ENCODE measurements at regions not wholly inside any gene's neighbourhood (a gene's known extent, or its start where the extent isn't known, plus 50 kb on each side); places are given as distances from the start of the nearest gene placed in this dataset.

GRCh38 chr2:51247252-51247805 lies 215.4 kb upstream of the NRXN1 start:
- TF ChIP-seq CTCF (IDR thresholded peaks at IDR 0.05; ENCODE audit: control insufficient read depth, insufficient read depth, low read depth, low read length, missing control alignments) = no peak
- H3K4me3 ChIP-seq (ENCODE audit: control insufficient read depth, low read depth, low read length) = no peak overlapping the region
- no peak for DNase-seq (ENCODE audit: low read depth)

GRCh38 chr2:51243892-51244535 lies 212.1 kb upstream of the NRXN1 start:
- no peak overlapping the region for H3K4me3 ChIP-seq (ENCODE audit: control insufficient read depth, low read depth, low read length)
- TF ChIP-seq CTCF (IDR thresholded peaks at IDR 0.05; ENCODE audit: control insufficient read depth, insufficient read depth, low read depth, low read length, missing control alignments) = no peak
- DNase-seq (ENCODE audit: low read depth) = no peak

GRCh38 chr2:51237626-51238271 lies 205.8 kb upstream of the NRXN1 start:
- no peak for DNase-seq (ENCODE audit: low read depth)
- no peak overlapping the region for H3K4me3 ChIP-seq (ENCODE audit: control insufficient read depth, low read depth, low read length)
- TF ChIP-seq CTCF (IDR thresholded peaks at IDR 0.05; ENCODE audit: control insufficient read depth, insufficient read depth, low read depth, low read length, missing control alignments) = no peak

GRCh38 chr2:51232027-51232426 lies 200.1 kb upstream of the NRXN1 start:
- no peak for TF ChIP-seq CTCF (IDR thresholded peaks at IDR 0.05; ENCODE audit: control insufficient read depth, insufficient read depth, low read depth, low read length, missing control alignments)
- no peak for DNase-seq (ENCODE audit: low read depth)
- H3K4me3 ChIP-seq (ENCODE audit: control insufficient read depth, low read depth, low read length) = no peak overlapping the region

- H3K4me3 ChIP-seq (ENCODE audit: control insufficient read depth, low read depth, low read length) = no peak overlapping the region
- TF ChIP-seq CTCF (IDR thresholded peaks at IDR 0.05; ENCODE audit: control insufficient read depth, insufficient read depth, low read depth, low read length, missing control alignments) = no peak
- DNase-seq (ENCODE audit: low read depth) = no peak
Observed at GRCh38 chr2:51231071-51231470, 199.1 kb upstream of the NRXN1 start.

GRCh38 chr2:51225377-51225776 lies 193.4 kb upstream of the NRXN1 start:
- no peak for DNase-seq (ENCODE audit: low read depth)
- no peak overlapping the region for H3K4me3 ChIP-seq (ENCODE audit: control insufficient read depth, low read depth, low read length)
- TF ChIP-seq CTCF (IDR thresholded peaks at IDR 0.05; ENCODE audit: control insufficient read depth, insufficient read depth, low read depth, low read length, missing control alignments) = no peak
